BLaER1 treated with 17β-estradiol and CSF1 and Interleukin-3, amounts not matched to agents 10 nM and 100 nM (cell line): ENCODE measurements at regions not wholly inside any gene's neighbourhood (a gene's known extent, or its start where the extent isn't known, plus 50 kb on each side); places are given as distances from the start of the nearest gene placed in this dataset.

Source experiments
- H3K27ac ChIP-seq, 11 experiments: shearing (Covaris generic); formaldehyde crosslinking; 2 replicates each; pipeline ENCODE4 v1.8.1; 2022
- H3K27me3 ChIP-seq, 11 experiments: shearing (Covaris generic); formaldehyde crosslinking; 2 replicates each; pipeline ENCODE4 v1.8.1; 2022
- H3K36me3 ChIP-seq, 11 experiments: shearing (Covaris generic); formaldehyde crosslinking; 2 replicates each; pipeline ENCODE4 v1.8.1; 2022
- H3K4me1 ChIP-seq, 10 experiments: shearing (Covaris generic); formaldehyde crosslinking; 2 replicates each; pipeline ENCODE4 v1.8.1; 2022
- H3K4me2 ChIP-seq, 11 experiments: shearing (Covaris generic); formaldehyde crosslinking; 2 replicates each; pipeline ENCODE4 v1.8.1; 2022
- H3K4me3 ChIP-seq, 10 experiments: shearing (Covaris generic); formaldehyde crosslinking; 2 replicates each; pipeline ENCODE4 v1.8.1; 2022
- H3K9ac ChIP-seq, 11 experiments: shearing (Covaris generic); formaldehyde crosslinking; 2 replicates each; pipeline ENCODE4 v1.8.1; 2022
- H3K9me3 ChIP-seq, 11 experiments: shearing (Covaris generic); formaldehyde crosslinking; replicated peaks in 1 of 11; 2 replicates each; pipeline ENCODE4 v1.8.1; 2022
- H4K20me1 ChIP-seq, 11 experiments: shearing (Covaris generic); formaldehyde crosslinking; 2 replicates each; pipeline ENCODE4 v1.8.1; 2022
- Cebpa-rat ChIP-seq, 11 experiments: shearing (Covaris generic); IDR thresholded peaks; 2 replicates each; pipeline ENCODE4 v1.8.1; 2022

DNA sequence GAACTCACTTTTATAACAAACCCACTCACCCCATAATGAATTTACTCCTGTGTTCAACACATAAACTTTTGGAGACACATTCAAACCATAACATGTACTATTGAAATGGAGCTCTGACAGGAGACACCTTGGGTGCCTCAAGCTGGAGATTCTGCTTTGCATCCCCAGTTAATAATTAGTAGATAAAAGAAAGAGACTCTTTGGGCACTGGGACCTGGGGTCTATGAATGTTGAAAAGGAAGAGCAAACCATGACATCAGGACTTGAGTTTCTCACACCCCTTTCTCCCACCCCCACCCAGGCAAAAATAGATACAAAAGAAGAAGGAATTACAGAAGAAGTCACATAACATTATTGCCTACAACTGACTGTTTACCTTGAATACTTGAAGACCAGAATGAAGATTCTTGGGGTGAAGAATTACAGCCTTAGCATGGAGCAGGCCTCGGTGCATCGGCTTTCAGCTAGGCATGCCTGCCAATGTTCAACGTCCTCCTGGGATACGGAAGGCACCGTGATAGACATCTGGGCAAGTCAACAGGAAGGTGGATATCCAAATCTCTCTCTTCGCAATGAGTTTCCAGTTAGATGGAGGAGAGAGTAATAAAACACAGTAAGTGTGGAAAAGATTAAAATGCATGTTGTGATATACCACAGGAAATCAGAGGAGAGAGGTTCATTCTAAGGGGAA is 316.0 kb downstream of the TRIML1 start:
- Histone ChIP-seq H3K9ac (no peak overlapping the region), H3K4me1 (no peaks in the 10 kb centered on the region), H4K20me1 (no peaks in the 10 kb centered on the region), H3K4me3 (no peak overlapping the region), H3K27ac (no peak overlapping the region), H3K4me2 (no peak overlapping the region), H3K9me3 (peaks cover 4 to 13% (median 8%) of the 10 kb centered on the region in 11 experiments; a peak in 21 of 22 replicates), H3K36me3 (no peaks in the 10 kb centered on the region), H3K27me3 (no peaks in the 10 kb centered on the region)
- no peak for TF ChIP-seq Cebpa-rat (IDR thresholded peaks at IDR 0.05)

GRCh38 chr4:188459381-188459780 is 320.1 kb downstream of the TRIML1 start:
- no peak for TF ChIP-seq Cebpa-rat (IDR thresholded peaks at IDR 0.05)
- Histone ChIP-seq H3K9me3 (peaks cover 22 to 38% (median 30%) of the 10 kb centered on the region in 11 experiments), H4K20me1 (no peaks in the 10 kb centered on the region), H3K9ac (no peak overlapping the region), H3K36me3 (no peaks in the 10 kb centered on the region), H3K27ac (no peak overlapping the region), H3K4me1 (no peaks in the 10 kb centered on the region), H3K27me3 (no peaks in the 10 kb centered on the region), H3K4me2 (no peak overlapping the region), H3K4me3 (no peak overlapping the region)

DNA sequence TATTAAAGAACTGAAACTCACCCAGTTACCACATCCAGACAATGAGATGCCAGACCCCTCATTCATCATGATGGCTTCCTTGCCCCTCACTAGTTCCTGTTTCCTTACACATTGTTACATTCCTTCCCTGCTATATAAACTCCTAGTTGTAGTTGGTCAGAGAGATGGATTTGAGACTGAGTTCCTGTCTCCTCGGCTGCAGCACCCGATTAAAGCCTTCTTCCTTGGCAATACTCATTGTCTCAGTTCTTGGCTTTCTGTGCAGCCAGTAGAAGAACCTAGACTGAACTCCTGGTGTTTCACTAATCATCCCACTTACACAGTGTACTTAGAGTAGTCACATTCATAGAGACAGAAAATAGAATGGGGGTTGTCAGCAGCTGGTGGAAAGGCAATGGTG is 324.7 kb downstream of the TRIML1 start:
- Histone ChIP-seq H3K9ac (no peak overlapping the region), H3K27me3 (no peaks in the 10 kb centered on the region), H3K4me2 (no peak overlapping the region), H3K4me1 (no peaks in the 10 kb centered on the region), H3K9me3 (peaks cover 29 to 45% (median 39%) of the 10 kb centered on the region in 11 experiments), H3K36me3 (no peaks in the 10 kb centered on the region), H4K20me1 (no peaks in the 10 kb centered on the region), H3K27ac (no peak overlapping the region), H3K4me3 (no peak overlapping the region)
- no peak for TF ChIP-seq Cebpa-rat (IDR thresholded peaks at IDR 0.05)

DNA sequence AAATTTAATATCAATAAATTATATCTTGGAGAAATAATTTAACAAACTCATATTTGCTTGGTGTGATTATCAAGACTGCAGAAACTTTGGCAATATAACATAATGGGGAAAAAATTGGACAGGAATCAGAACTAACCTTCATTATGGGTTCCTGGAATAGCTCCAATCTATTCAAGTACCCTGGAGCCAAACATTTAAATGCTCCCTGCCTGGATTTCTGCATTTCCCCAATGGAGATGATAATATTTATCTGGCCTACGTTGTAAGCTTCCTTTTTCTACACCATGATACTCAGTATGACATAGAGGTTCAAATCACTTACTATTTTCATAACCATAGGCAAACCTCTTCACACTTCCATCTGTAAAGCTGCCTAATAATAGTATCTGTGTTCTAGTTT is 326.8 kb downstream of the TRIML1 start:
- no peak overlapping the region for H3K4me3 ChIP-seq
- H3K27ac ChIP-seq, result no peak overlapping the region
- peaks cover 20 to 31% (median 25%) of the 10 kb centered on the region in 11 experiments for H3K9me3 ChIP-seq
- no peaks in the 10 kb centered on the region for H3K27me3 ChIP-seq
- H3K9ac ChIP-seq, result no peak overlapping the region
- H3K36me3 ChIP-seq, result no peaks in the 10 kb centered on the region
- no peak overlapping the region for H3K4me2 ChIP-seq
- H3K4me1 ChIP-seq, result no peaks in the 10 kb centered on the region
- no peak for TF ChIP-seq Cebpa-rat (IDR thresholded peaks at IDR 0.05)
- no peaks in the 10 kb centered on the region for H4K20me1 ChIP-seq

DNA sequence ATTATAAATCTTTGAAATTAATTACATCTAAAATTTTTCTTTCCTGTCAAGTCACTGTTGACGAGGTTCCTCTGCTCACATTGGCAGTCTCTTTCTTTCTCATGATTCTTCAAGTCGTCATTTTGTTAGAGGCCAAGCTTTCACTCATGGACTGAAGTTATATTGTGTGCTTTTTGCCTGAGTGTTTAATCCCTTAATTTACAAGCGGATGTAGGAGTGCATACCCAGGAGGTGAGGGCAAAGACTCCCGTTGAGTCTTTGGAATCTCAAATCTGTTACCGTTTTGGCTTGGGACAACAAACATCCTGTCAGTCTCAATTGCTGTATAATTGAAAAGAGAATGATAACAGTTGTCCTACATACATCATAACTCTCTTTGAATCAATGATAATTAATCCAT is 345.0 kb downstream of the TRIML1 start:
- Histone ChIP-seq H3K27me3 (no peaks in the 10 kb centered on the region), H3K4me3 (no peak overlapping the region)

GRCh38 chr4:188485906-188486305 is 346.7 kb downstream of the TRIML1 start:
- no peak for TF ChIP-seq Cebpa-rat (IDR thresholded peaks at IDR 0.05)
- Histone ChIP-seq H4K20me1 (no peaks in the 10 kb centered on the region), H3K36me3 (no peaks in the 10 kb centered on the region), H3K4me3 (no peak overlapping the region), H3K4me2 (no peak overlapping the region), H3K9me3 (peaks cover 0 to 12% (median 0%) of the 10 kb centered on the region in 11 experiments; a peak in 8 of 22 replicates), H3K27ac (no peak overlapping the region), H3K9ac (no peak overlapping the region), H3K4me1 (no peaks in the 10 kb centered on the region), H3K27me3 (no peaks in the 10 kb centered on the region)

More for the DNA sequence above, 345.0 kb downstream of the TRIML1 start:
- Histone ChIP-seq H3K4me2 (no peak overlapping the region), H3K36me3 (no peaks in the 10 kb centered on the region), H3K27ac (no peak overlapping the region), H3K9me3 (no peaks in the 10 kb centered on the region; a peak in 1 of 22 replicates), H4K20me1 (no peaks in the 10 kb centered on the region), H3K9ac (no peak overlapping the region), H3K4me1 (no peaks in the 10 kb centered on the region)
- no peak for TF ChIP-seq Cebpa-rat (IDR thresholded peaks at IDR 0.05)

DNA sequence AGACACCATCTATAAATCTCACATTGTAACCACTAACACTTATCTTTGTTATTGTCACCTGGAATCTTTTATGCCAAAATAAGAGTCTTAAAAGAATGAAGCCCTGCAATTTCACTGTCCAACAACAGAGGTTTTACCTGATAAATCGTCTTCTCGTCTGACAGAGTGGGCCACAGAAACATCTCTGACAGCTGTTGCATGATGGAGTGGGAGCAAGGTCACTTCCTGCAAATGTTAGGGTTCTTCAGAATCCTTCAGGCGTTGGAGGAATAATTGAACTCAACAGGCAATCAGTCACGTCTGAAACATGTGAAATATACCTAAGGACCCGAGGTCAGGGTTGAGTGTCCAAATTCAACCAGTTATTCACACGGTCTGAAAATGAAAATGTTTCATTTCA is 353.6 kb downstream of the TRIML1 start:
- no peak for TF ChIP-seq Cebpa-rat (IDR thresholded peaks at IDR 0.05)
- no peaks in the 10 kb centered on the region for H4K20me1 ChIP-seq
- H3K27me3 ChIP-seq, result no peaks in the 10 kb centered on the region

DNA sequence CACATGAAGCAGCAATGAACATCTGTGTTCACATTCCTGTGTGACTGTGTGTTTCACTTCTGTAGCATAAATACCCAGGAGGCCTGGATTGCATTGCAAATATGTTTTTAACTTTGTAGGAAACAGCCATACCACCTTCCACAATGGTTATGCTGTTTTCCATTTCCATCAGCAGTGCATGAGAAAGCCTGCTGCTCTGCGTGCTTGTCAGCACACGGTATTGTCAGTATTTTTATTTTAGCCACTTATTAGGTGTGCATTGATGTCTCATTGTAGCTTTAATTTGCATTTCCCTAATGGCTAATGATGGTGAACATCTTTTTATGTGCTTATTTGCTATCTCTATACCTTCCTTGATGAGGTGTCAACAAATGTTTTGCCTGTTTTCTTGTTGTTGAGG is 355.9 kb downstream of the TRIML1 start:
- TF ChIP-seq Cebpa-rat (IDR thresholded peaks at IDR 0.05), result no peak
- Histone ChIP-seq H3K9me3 (peaks cover 6 to 26% (median 14%) of the 10 kb centered on the region in 11 experiments; a peak in 19 of 22 replicates), H3K4me2 (no peak overlapping the region)

More for the DNA sequence above, 353.6 kb downstream of the TRIML1 start:
- Histone ChIP-seq H3K4me1 (no peaks in the 10 kb centered on the region), H3K4me3 (no peak overlapping the region), H3K36me3 (no peaks in the 10 kb centered on the region), H3K9ac (no peak overlapping the region), H3K4me2 (no peak overlapping the region), H3K27ac (no peak overlapping the region), H3K9me3 (peaks cover 6 to 29% (median 14%) of the 10 kb centered on the region in 11 experiments; a peak in 19 of 22 replicates)

DNA sequence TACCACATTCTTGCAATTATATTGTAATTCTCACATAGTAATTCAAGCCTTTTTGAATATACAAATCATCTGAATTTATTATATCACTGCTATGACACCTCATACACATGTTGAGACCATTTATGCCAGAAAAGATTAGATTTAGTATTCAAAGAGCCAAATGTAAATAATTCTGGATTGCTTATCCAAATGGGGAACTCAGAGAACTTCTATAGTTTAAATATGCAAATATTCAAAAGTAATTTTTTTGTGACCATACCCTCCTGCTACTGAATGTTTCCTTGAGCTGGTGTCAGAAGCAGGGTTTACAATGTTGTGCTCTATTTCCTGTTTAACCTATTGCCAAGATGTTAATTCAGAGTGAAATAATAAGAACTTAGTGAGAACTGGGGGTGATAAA is 372.2 kb downstream of the TRIML1 start:
- no peaks in the 10 kb centered on the region for H3K4me1 ChIP-seq
- TF ChIP-seq Cebpa-rat (IDR thresholded peaks at IDR 0.05), result no peak

More for the DNA sequence above, 355.9 kb downstream of the TRIML1 start:
- H3K27me3 ChIP-seq, result no peaks in the 10 kb centered on the region
- H3K27ac ChIP-seq, result no peak overlapping the region
- H3K4me3 ChIP-seq, result no peak overlapping the region
- H4K20me1 ChIP-seq, result no peaks in the 10 kb centered on the region
- H3K9ac ChIP-seq, result no peak overlapping the region
- H3K4me1 ChIP-seq, result no peaks in the 10 kb centered on the region
- H3K36me3 ChIP-seq, result no peaks in the 10 kb centered on the region

GRCh38 chr4:188532751-188533150 is 393.5 kb downstream of the TRIML1 start:
- H4K20me1 ChIP-seq, result no peaks in the 10 kb centered on the region; a peak in 1 of 22 replicates
- H3K27me3 ChIP-seq, result no peaks in the 10 kb centered on the region
- no peak overlapping the region for H3K27ac ChIP-seq

More for the DNA sequence above, 372.2 kb downstream of the TRIML1 start:
- Histone ChIP-seq H3K27ac (no peak overlapping the region), H3K9me3 (no peaks in the 10 kb centered on the region), H3K9ac (no peak overlapping the region), H3K4me2 (no peak overlapping the region), H4K20me1 (no peaks in the 10 kb centered on the region), H3K4me3 (no peak overlapping the region), H3K27me3 (no peaks in the 10 kb centered on the region), H3K36me3 (no peaks in the 10 kb centered on the region)

More at GRCh38 chr4:188532751-188533150, 393.5 kb downstream of the TRIML1 start:
- H3K4me3 ChIP-seq, result no peak overlapping the region
- no peaks in the 10 kb centered on the region for H3K36me3 ChIP-seq
- H3K4me1 ChIP-seq, result no peaks in the 10 kb centered on the region
- peaks cover 0 to 2% (median 0%) of the 10 kb centered on the region in 11 experiments; a peak in 2 of 22 replicates for H3K9me3 ChIP-seq
- no peak overlapping the region for H3K9ac ChIP-seq
- no peak for TF ChIP-seq Cebpa-rat (IDR thresholded peaks at IDR 0.05)
- no peak overlapping the region for H3K4me2 ChIP-seq
